ENCODE measurements at regions not wholly inside any gene's neighbourhood (a gene's known extent, or its start where the extent isn't known, plus 50 kb on each side); places are given as distances from the start of the nearest gene placed in this dataset.

DNA sequence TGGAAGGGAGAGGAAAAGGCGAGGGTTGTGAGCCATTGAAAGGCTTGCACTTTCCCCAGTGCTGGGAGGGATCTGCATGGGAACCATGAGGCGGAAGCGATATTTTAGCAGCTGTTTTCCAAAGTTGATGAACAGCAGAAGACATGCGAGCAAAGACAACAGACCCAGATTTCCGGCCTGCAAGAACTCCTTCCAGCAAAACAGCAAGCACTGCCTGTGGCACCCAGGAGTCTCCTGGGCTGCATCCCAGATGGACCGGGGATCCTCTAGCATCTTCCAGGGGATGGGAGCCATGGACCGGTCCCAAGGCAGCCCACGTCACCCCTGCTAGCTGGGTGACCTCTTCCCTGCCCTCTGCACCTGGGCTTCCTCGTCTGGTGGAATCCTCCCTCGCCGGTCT lies 162.8 kb downstream of the IRF8 start:
- TF ChIP-seq, protein P1, sequence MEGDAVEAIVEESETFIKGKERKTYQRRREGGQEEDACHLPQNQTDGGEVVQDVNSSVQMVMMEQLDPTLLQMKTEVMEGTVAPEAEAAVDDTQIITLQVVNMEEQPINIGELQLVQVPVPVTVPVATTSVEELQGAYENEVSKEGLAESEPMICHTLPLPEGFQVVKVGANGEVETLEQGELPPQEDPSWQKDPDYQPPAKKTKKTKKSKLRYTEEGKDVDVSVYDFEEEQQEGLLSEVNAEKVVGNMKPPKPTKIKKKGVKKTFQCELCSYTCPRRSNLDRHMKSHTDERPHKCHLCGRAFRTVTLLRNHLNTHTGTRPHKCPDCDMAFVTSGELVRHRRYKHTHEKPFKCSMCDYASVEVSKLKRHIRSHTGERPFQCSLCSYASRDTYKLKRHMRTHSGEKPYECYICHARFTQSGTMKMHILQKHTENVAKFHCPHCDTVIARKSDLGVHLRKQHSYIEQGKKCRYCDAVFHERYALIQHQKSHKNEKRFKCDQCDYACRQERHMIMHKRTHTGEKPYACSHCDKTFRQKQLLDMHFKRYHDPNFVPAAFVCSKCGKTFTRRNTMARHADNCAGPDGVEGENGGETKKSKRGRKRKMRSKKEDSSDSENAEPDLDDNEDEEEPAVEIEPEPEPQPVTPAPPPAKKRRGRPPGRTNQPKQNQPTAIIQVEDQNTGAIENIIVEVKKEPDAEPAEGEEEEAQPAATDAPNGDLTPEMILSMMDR (IDR thresholded peaks at IDR 0.05; ENCODE audit: low read length): no peak
- TF ChIP-seq EZH2 (optimal IDR thresholded peaks at IDR 0.05; ENCODE audit: low read depth, low read length) (no peak), EZH2phosphoT487 (IDR thresholded peaks at IDR 0.05; ENCODE audit: low read length) (no peak)
- no peak overlapping the region for H3K4me2 ChIP-seq (ENCODE audit: low read depth, low read length)
- H4K20me1 ChIP-seq (ENCODE audit: insufficient read depth, low read length): no peaks in the 10 kb centered on the region

DNA sequence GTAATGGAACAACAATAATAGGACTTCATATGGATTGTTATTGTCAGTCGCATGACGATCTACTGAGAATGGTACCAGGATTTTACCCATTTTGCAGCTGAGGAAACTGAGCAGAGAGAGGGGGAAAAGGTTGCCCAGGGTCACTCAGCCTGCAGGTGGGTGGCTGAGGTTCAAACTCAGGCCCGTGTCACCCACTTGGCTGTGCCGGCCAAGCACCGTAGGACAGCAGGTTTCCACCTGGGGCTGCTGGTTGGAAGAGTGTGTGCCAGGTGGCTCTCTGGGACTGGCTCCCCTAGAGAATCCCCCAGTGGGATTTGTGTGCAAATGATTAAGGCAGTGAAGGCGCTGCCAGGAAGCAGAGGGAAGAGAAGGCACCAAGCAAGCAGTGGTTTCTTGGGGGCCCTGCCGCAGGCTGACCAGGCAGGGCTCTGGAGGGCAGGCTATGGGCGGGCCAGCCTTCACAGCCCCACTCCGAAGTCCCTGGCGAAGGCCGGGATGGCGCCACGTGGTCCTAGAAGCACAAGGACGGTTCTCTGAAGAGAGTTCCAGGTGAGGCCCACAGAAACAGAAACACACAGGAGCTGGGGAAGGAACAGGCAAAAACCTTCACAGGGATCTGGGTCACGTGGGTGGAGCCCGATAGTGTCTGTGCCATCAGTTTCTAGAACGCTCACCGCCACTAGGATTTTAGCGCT lies 163.5 kb downstream of the IRF8 start:
- H3K36me3 ChIP-seq (replicated peaks; ENCODE audit: insufficient read depth, low read length): no peaks in the 10 kb centered on the region
- H3K4me3 ChIP-seq (ENCODE audit: low read length): no peak overlapping the region
- H3K27ac ChIP-seq (ENCODE audit: low read length): no peak overlapping the region
- no peaks in the 10 kb centered on the region for H3K79me2 ChIP-seq (ENCODE audit: low read length)
- no peak overlapping the region for H2AFZ ChIP-seq (ENCODE audit: low read length)
- TF ChIP-seq EZH2phosphoT487 (IDR thresholded peaks at IDR 0.05; ENCODE audit: low read length): no peak
- TF ChIP-seq, protein P1 (IDR thresholded peaks at IDR 0.05; ENCODE audit: low read length): no peak
- no peak for TF ChIP-seq EZH2 (optimal IDR thresholded peaks at IDR 0.05; ENCODE audit: low read depth, low read length)
- no peaks in the 10 kb centered on the region for H3F3A ChIP-seq (ENCODE audit: insufficient read depth, low read length)
- no peak overlapping the region for H3K4me2 ChIP-seq (ENCODE audit: low read depth, low read length)
- no peaks in the 10 kb centered on the region for H3K9me3 ChIP-seq (replicated peaks; ENCODE audit: insufficient read depth, low read length)
- no peaks in the 10 kb centered on the region for H4K20me1 ChIP-seq (ENCODE audit: insufficient read depth, low read length)
- no peak overlapping the region for H3K9ac ChIP-seq (ENCODE audit: low read length)
- H3K9me2 ChIP-seq (replicated peaks; ENCODE audit: insufficient read depth, low read length): no peaks in the 10 kb centered on the region
- no peak for DNase-seq
- peaks cover 36% of the 10 kb centered on the region for H3K27me3 ChIP-seq (replicated peaks; ENCODE audit: insufficient read depth, low read length)
- no peaks in the 10 kb centered on the region for H3K4me1 ChIP-seq (ENCODE audit: low read length)

More for the DNA sequence above, 162.8 kb downstream of the IRF8 start:
- Histone ChIP-seq H3F3A (ENCODE audit: insufficient read depth, low read length) (no peaks in the 10 kb centered on the region), H3K9ac (ENCODE audit: low read length) (no peak overlapping the region), H2AFZ (ENCODE audit: low read length) (no peak overlapping the region), H3K4me1 (ENCODE audit: low read length) (no peaks in the 10 kb centered on the region), H3K4me3 (ENCODE audit: low read length) (no peak overlapping the region), H3K27me3 (replicated peaks; ENCODE audit: insufficient read depth, low read length) (peaks cover 29% of the 10 kb centered on the region; the same call in 1 of the 2 replicates), H3K9me2 (replicated peaks; ENCODE audit: insufficient read depth, low read length) (no peaks in the 10 kb centered on the region), H3K27ac (ENCODE audit: low read length) (no peak overlapping the region), H3K9me3 (replicated peaks; ENCODE audit: insufficient read depth, low read length) (no peaks in the 10 kb centered on the region), H3K36me3 (replicated peaks; ENCODE audit: insufficient read depth, low read length) (no peaks in the 10 kb centered on the region), H3K79me2 (ENCODE audit: low read length) (no peaks in the 10 kb centered on the region)
- no peak for DNase-seq

DNA sequence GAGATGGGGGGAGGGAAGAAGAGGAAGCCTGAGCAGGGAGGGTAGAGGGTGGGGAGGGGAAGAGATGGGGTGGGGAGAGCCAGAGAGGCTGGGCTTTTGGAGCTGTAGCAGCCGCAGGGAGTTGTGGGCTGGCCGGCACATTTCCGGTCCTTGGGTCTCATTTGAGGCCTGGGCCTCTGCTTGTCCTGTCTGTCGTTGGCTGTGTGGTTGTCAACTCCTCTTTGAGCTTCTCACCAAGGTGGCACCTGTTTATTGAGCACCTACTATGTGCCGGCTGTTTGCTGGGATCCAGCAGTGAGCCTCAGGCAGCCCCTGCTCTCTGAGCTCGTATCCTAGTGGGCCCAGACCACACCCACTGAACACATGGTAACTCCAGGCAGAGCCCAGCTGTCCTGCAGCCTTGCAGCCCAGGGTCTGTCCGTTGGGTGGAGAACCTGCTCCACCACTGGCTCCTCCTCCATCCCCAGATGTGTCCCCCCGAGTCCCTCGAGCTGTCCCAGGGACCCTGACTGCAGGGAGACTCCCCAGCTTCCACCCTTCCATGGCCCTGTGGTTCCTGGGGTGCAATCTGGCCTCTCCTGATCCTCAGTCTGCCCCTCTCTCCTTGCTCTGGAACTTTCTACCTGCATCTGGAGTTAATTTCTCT lies 164.9 kb downstream of the IRF8 start:
- no peaks in the 10 kb centered on the region for H3K79me2 ChIP-seq (ENCODE audit: low read length)
- no peak for TF ChIP-seq EZH2phosphoT487 (IDR thresholded peaks at IDR 0.05; ENCODE audit: low read length)
- TF ChIP-seq EZH2 (optimal IDR thresholded peaks at IDR 0.05; ENCODE audit: low read depth, low read length): no peak
- TF ChIP-seq, protein P1 (IDR thresholded peaks at IDR 0.05; ENCODE audit: low read length): no peak
- no peak overlapping the region for H3K4me2 ChIP-seq (ENCODE audit: low read depth, low read length)
- no peak overlapping the region for H3K27ac ChIP-seq (ENCODE audit: low read length)
- H3K4me3 ChIP-seq (ENCODE audit: low read length): no peak overlapping the region
- DNase-seq: no peak
- H2AFZ ChIP-seq (ENCODE audit: low read length): no peak overlapping the region
- no peaks in the 10 kb centered on the region for H3K9me3 ChIP-seq (replicated peaks; ENCODE audit: insufficient read depth, low read length)
- H3K27me3 ChIP-seq (replicated peaks; ENCODE audit: insufficient read depth, low read length): peaks cover 44% of the 10 kb centered on the region
- no peaks in the 10 kb centered on the region for H4K20me1 ChIP-seq (ENCODE audit: insufficient read depth, low read length)
- no peaks in the 10 kb centered on the region for H3K9me2 ChIP-seq (replicated peaks; ENCODE audit: insufficient read depth, low read length)
- H3K4me1 ChIP-seq (ENCODE audit: low read length): no peaks in the 10 kb centered on the region
- no peaks in the 10 kb centered on the region for H3F3A ChIP-seq (ENCODE audit: insufficient read depth, low read length)
- H3K9ac ChIP-seq (ENCODE audit: low read length): no peak overlapping the region
- H3K36me3 ChIP-seq (replicated peaks; ENCODE audit: insufficient read depth, low read length): no peaks in the 10 kb centered on the region
